Glomerular visceral epithelial cell (primary cell): ENCODE measurements at regions not wholly inside any gene's neighbourhood (a gene's known extent, or its start where the extent isn't known, plus 50 kb on each side); places are given as distances from the start of the nearest gene placed in this dataset.
"Not testable (repeated sequence)": the region's sequence is repeated elsewhere in the genome, so short reads cannot be mapped to it uniquely, and the experiment has no call there.

ENCODE experiments used
- DNase-seq: peaks from one replicate; pipeline ENCODE4 v3.0.0-alpha.2; 2016; ENCODE audit errors: extremely low spot score

- DNase-seq = peak; percentile 49
Measured at GRCh38 chr20:47440857-47441773, 60.6 kb upstream of the NCOA3 start.

GRCh38 chr20:47441774-47442150 is 59.9 kb upstream of the NCOA3 start:
- no peak for DNase-seq

- not testable (repeated sequence) for DNase-seq
Measured at GRCh38 chr20:47443060-47443459, 58.6 kb upstream of the NCOA3 start.

- DNase-seq = no peak
Measured at GRCh38 chr20:47444584-47444983, 57.1 kb upstream of the NCOA3 start.

GRCh38 chr20:47445291-47445690 is 56.4 kb upstream of the NCOA3 start:
- no peak for DNase-seq

GRCh38 chr20:47447350-47448296 is 54.1 kb upstream of the NCOA3 start:
- DNase-seq = not testable (repeated sequence)

GRCh38 chr20:47448429-47448828 is 53.3 kb upstream of the NCOA3 start:
- no peak for DNase-seq

- DNase-seq = no peak
Measured at GRCh38 chr20:47451602-47451904, 50.1 kb upstream of the NCOA3 start.
